ENCODE measurements at regions not wholly inside any gene's neighbourhood (a gene's known extent, or its start where the extent isn't known, plus 50 kb on each side); places are given as distances from the start of the nearest gene placed in this dataset.

DNA sequence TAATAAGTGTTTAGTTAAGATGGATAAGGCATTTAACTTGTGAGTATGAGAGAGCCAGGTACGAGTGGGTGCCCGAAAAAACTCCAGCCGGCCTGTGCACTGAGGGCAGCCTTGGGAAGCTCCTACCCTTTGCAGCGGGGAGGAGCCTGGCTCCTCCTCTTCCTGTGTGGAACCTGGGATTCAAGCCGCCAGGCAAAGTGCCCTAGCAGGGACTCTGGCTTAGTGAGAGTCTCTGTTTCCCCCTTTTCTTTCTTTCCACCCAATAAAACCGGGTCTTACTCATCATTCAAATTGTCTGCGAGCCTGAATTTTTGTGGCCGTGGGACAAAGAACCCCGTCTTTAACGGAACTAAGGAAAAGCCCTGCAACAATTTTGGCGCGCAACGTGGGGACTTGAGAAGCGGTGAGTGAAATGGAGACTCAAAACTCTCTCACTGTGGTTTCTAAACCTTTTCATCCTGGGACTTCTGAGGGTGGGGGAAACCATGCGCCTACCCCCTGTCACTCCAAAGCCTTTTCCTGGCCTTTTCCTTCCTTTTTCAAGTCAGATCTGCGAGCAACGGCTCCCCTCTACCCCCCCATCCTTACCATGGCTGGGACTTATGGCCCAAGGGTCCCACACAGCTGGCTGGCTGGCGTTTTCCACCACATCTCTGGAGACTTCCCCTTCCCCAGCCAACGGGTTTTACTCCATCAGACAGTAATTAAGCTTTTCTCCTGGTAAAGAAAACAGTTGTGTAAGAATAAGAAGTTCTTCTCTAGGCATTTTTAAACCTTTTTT is 535.7 kb upstream of the ACO1 start (continued):
- TF ChIP-seq ZFP90 (CRISPR knock-in tag; IDR thresholded peaks at IDR 0.05; ENCODE audit: borderline replicate concordance) (peak; percentile 46; the same call in 1 of the 2 replicates), ZNF121 (CRISPR knock-in tag; IDR thresholded peaks at IDR 0.05) (no peak), POGZ (CRISPR knock-in tag; IDR thresholded peaks at IDR 0.05) (peak; percentile 31; the same call in 1 of the 2 replicates), PTBP1 (IDR thresholded peaks at IDR 0.05; ENCODE audit: low read depth, low read length, poor library complexity, severe bottlenecking) (no peak), ZNF607 (CRISPR knock-in tag; IDR thresholded peaks at IDR 0.05; ENCODE audit: borderline replicate concordance) (no peak), FOXC1 (CRISPR knock-in tag; IDR thresholded peaks at IDR 0.05; ENCODE audit: borderline replicate concordance) (peak; percentile 16; the same call in 1 of the 2 replicates), ZBTB8A (CRISPR knock-in tag; IDR thresholded peaks at IDR 0.05; ENCODE audit: borderline replicate concordance, low read depth) (no peak), SP4 (CRISPR knock-in tag; IDR thresholded peaks at IDR 0.05) (no peak), THAP11 (CRISPR knock-in tag; IDR thresholded peaks at IDR 0.05) (peak; percentile 4; the same call in 1 of the 2 replicates), ZFP37 (CRISPR knock-in tag; IDR thresholded peaks at IDR 0.05; ENCODE audit: borderline replicate concordance) (peak; percentile 60; the same call in 1 of the 2 replicates), RORA (CRISPR knock-in tag; IDR thresholded peaks at IDR 0.05) (no peak), MIER3 (CRISPR knock-in tag; IDR thresholded peaks at IDR 0.05; ENCODE audit: borderline replicate concordance) (no peak), NFKB2 (CRISPR knock-in tag; IDR thresholded peaks at IDR 0.05; ENCODE audit: borderline replicate concordance) (0 out of 2 replicates have a peak, but pooled peaks have one; percentile 54), PHF20 (CRISPR knock-in tag; IDR thresholded peaks at IDR 0.05) (0 out of 2 replicates have a peak, but pooled peaks have one; percentile 44), ZSCAN22 (CRISPR knock-in tag; IDR thresholded peaks at IDR 0.05) (no peak), ATAD3A (CRISPR knock-in tag; IDR thresholded peaks at IDR 0.05) (no peak), SIX1 (CRISPR knock-in tag; IDR thresholded peaks at IDR 0.05; ENCODE audit: borderline replicate concordance) (no peak), ZNF138 (CRISPR knock-in tag; IDR thresholded peaks at IDR 0.05; ENCODE audit: low read depth) (no peak), DR1 (CRISPR knock-in tag; IDR thresholded peaks at IDR 0.05) (peak; percentile 54; the same call in 1 of the 2 replicates), ZSCAN12 (CRISPR knock-in tag; IDR thresholded peaks at IDR 0.05) (0 out of 2 replicates have a peak, but pooled peaks have one; percentile 53)
- TF ChIP-seq, protein P1, sequence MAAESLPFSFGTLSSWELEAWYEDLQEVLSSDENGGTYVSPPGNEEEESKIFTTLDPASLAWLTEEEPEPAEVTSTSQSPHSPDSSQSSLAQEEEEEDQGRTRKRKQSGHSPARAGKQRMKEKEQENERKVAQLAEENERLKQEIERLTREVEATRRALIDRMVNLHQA (CRISPR knock-in tag; IDR thresholded peaks at IDR 0.05) = no peak
- TF ChIP-seq, protein P2, sequence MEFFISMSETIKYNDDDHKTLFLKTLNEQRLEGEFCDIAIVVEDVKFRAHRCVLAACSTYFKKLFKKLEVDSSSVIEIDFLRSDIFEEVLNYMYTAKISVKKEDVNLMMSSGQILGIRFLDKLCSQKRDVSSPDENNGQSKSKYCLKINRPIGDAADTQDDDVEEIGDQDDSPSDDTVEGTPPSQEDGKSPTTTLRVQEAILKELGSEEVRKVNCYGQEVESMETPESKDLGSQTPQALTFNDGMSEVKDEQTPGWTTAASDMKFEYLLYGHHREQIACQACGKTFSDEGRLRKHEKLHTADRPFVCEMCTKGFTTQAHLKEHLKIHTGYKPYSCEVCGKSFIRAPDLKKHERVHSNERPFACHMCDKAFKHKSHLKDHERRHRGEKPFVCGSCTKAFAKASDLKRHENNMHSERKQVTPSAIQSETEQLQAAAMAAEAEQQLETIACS (CRISPR knock-in tag; IDR thresholded peaks at IDR 0.05) = no peak
- TF ChIP-seq, protein P3, sequence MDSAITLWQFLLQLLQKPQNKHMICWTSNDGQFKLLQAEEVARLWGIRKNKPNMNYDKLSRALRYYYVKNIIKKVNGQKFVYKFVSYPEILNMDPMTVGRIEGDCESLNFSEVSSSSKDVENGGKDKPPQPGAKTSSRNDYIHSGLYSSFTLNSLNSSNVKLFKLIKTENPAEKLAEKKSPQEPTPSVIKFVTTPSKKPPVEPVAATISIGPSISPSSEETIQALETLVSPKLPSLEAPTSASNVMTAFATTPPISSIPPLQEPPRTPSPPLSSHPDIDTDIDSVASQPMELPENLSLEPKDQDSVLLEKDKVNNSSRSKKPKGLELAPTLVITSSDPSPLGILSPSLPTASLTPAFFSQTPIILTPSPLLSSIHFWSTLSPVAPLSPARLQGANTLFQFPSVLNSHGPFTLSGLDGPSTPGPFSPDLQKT (CRISPR knock-in tag; IDR thresholded peaks at IDR 0.05; ENCODE audit: borderline replicate concordance) = no peak
- TF ChIP-seq, protein P4, sequence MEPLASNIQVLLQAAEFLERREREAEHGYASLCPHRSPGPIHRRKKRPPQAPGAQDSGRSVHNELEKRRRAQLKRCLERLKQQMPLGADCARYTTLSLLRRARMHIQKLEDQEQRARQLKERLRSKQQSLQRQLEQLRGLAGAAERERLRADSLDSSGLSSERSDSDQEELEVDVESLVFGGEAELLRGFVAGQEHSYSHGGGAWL (CRISPR knock-in tag; IDR thresholded peaks at IDR 0.05) = no peak
- TF ChIP-seq, protein P5, sequence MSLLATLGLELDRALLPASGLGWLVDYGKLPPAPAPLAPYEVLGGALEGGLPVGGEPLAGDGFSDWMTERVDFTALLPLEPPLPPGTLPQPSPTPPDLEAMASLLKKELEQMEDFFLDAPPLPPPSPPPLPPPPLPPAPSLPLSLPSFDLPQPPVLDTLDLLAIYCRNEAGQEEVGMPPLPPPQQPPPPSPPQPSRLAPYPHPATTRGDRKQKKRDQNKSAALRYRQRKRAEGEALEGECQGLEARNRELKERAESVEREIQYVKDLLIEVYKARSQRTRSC (CRISPR knock-in tag; IDR thresholded peaks at IDR 0.05; ENCODE audit: low read depth) = no peak
- TF ChIP-seq, protein P6, sequence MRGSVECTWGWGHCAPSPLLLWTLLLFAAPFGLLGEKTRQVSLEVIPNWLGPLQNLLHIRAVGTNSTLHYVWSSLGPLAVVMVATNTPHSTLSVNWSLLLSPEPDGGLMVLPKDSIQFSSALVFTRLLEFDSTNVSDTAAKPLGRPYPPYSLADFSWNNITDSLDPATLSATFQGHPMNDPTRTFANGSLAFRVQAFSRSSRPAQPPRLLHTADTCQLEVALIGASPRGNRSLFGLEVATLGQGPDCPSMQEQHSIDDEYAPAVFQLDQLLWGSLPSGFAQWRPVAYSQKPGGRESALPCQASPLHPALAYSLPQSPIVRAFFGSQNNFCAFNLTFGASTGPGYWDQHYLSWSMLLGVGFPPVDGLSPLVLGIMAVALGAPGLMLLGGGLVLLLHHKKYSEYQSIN (CRISPR knock-in tag; IDR thresholded peaks at IDR 0.05; ENCODE audit: borderline replicate concordance) = no peak
